SHP77 (cell line): ENCODE measurements at regions not wholly inside any gene's neighbourhood (a gene's known extent, or its start where the extent isn't known, plus 50 kb on each side); places are given as distances from the start of the nearest gene placed in this dataset.
"Not testable (repeated sequence)": the region's sequence is repeated elsewhere in the genome, so short reads cannot be mapped to it uniquely, and the experiment has no call there.

Experiments used
- DNase-seq, 2 experiments: peaks; one replicate each; lab custom pipeline; 2025; lab: John Stamatoyannopoulos, UW

DNA sequence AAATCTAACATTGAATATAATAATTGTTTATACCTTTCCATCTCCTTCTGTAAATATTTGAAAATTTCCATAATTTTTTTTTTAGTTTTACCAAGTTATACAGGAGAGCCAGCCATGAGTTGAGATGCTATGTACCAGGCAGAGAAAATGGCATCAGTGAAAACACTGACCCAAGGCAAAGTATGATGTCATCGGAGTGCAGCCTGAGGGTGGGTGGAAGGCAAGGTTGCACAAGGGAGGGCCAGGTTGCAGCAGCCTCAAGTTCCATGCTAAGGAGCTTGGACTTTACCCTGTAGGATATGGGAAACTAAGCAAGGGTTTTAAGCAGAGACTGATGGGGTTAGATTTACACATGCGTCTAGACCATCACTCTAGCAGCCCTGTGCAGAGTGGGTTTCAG lies 441.1 kb downstream of the BCAT1 start:
- DNase-seq = no peak

DNA sequence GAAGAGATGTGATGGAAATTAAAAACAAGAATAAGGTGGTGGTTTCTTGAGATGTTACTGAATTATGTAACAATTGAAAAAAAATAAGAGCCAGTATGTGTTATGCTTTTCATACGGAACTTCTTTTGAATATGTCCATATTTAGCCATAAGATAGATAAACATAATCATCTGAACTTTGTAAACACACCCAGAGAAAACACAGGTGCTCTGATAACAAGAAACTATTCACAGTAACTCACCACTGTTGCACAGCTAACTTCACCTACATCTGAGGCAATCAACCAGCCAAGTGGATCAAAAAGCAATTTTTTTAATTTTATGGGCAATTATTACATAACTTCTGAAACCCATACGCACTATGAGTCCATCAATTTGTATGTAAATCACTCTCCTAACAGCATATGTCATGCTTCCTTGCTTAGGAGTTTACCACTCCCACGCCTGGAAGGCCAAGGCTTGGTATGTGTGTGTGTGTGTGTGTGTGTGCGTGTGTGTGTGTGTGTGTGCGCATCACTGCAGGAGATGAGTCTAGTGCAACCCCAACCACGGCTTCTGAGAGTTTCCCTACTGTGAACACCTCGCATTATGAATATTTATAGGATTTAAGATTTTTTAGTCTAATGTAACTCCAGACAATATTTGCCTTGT lies 443.4 kb downstream of the BCAT1 start:
- DNase-seq = no peak

GRCh38 chr12:24503477-24503876 lies 445.4 kb downstream of the BCAT1 start:
- not testable (repeated sequence) for DNase-seq

GRCh38 chr12:24500831-24501230 lies 448.1 kb downstream of the BCAT1 start:
- DNase-seq = no peak

GRCh38 chr12:24500421-24500820 lies 448.5 kb downstream of the BCAT1 start:
- DNase-seq = no peak

DNA sequence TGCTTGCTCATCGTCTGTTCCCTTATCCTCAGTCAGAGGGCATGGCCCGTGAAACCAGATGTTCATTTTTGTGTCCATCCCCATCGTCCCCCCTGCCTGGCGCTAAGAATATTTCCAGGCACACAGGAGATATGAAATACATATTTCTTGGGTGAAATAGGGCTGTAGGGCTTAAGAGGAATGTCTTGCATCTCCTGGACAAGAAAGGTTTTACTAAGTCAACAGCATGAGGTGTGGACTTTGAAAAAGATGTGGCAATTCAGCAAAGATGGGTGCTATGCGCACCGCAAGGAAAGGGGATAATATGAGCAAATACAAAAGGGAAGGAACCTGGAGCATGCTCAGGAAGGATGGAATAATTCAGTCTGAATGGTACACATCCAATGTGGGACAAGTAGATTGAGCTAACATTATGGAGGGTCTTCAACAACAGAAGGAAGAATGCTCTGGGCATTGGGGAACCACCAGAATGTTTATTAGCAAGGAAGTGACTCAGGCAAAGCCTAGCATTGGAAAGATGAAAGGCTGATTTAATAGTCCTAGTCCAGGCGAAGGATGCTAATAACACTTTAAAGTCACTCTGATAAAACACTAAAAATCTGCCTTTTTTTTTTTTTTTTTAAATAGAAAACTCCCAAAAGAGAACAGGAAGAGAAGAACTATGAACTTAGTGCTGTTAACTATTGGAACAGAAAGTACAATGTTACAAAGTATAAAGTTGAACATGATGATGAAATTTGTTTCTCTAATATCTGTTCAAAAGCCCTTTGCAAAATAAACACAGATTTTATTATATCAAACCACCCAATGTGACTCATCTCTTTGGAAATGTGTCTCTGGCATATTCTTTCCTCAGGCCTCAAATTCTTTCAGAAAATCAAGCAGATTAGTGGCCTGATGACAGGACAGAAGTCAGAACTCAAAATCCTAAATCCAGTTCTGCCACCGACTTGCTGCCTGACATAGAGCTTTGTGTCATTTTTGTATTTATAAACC lies 449.5 kb downstream of the BCAT1 start:
- no peak for DNase-seq

- DNase-seq = no peak
Measured at GRCh38 chr12:24496755-24497154, 452.1 kb downstream of the BCAT1 start.

DNA sequence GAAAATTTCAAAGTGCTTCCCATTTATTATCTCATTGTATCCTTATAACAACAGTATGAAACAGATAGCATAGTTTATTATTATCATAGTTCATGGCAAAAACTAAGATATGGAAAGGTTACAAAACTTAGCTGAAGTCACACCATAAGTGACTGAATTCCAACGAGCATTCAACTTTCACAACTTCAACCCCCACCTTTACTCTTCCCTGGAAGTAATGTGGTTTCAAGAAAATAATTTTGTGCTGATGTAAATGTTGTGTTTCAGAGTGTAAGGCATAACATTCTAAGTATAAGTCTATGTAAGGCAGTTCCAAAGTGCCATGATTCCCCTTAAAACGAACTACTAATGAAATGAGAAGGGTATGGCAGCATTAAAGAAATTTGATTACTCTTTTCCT lies 454.5 kb downstream of the BCAT1 start:
- no peak for DNase-seq

GRCh38 chr12:24491968-24492367 lies 456.9 kb downstream of the BCAT1 start:
- DNase-seq = no peak

GRCh38 chr12:24489939-24490338 lies 459.0 kb downstream of the BCAT1 start:
- no peak for DNase-seq

DNA sequence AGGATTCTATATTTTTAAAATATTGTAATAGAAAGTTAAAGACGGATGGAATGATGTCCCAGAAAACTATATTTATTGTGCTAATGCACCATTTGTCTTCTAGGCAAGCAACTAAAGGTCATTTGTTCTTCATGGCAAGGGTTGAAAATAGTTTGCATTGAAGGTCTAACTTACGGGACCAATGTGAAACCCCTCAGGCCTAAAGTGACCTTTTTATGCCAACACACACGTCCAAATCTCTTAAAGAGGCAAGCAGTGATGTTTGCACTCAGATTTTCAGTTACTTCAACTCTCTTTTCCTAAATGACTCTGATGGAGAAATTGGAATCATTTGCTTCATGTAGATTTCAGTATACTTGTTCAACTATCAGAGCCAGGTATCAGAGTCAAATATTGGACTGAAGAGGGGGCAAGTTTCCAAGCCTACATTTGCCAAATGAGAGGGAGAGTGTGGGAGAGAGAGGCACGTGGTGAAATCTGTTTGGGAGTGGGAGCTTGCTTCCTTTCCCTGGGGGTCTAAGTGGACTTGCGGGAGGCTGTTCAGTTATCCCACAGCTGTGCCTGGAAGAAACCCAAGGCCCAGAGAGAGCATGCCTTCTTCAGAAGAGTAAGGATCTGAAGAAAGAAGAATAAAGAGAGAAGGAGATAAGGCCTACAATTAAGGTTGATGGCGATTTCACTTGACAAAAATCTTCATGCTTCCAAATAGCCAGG lies 459.8 kb downstream of the BCAT1 start:
- DNase-seq = no peak

- DNase-seq = no peak
Measured at GRCh38 chr12:24488091-24488596, 460.8 kb downstream of the BCAT1 start.

GRCh38 chr12:24487606-24488005 lies 461.3 kb downstream of the BCAT1 start:
- no peak for DNase-seq

DNA sequence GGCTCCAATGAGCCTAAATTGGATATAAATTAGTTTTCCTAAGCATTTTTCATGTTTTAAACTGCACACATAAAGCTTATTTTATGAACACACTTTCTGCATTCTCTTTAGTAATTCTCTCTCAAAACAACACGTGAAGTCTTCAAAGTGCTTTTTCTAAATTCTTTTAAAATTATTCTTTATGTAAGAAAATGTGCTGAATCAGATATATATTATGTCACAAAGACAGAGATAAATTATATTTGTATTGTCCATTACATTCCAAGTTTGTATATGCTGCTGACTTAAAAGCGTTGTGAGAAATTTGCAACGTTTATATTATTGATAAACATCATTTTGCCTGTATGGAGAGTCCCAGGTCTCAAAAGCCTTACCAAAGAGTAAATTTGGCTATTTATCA lies 465.2 kb downstream of the BCAT1 start:
- DNase-seq = no peak

DNA sequence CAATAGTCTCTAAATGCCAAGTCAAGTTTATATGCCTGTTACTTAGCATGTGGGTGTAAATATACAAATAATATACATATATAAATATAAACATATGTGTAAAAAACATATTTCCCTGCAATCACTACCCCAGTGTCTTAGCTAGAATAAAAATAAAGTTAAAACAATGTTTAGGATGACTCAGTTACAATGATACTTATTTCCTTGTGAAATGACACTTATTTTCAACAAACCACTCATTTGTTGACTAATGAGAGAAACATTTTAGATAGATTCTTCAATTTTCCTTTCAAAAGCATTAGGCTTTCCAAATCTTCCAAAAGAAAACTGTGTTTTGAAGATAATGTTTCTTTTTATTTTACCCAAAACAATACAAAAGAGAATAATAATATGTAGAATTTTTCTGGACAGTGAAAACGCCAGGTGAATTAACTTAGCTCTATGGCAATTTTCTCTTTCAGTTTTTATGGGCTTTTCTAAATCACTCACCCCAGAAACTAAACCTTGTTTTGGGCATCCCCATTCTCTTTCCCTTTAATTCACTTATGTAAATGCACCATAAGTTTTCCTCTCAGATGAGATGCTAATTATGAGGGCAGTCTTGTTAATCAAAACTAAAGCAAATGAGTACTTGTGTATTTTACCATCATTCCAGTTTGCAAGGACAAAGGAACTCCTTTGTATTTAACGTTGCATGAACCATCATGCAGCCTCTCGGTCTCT lies 465.9 kb downstream of the BCAT1 start:
- no peak for DNase-seq

DNA sequence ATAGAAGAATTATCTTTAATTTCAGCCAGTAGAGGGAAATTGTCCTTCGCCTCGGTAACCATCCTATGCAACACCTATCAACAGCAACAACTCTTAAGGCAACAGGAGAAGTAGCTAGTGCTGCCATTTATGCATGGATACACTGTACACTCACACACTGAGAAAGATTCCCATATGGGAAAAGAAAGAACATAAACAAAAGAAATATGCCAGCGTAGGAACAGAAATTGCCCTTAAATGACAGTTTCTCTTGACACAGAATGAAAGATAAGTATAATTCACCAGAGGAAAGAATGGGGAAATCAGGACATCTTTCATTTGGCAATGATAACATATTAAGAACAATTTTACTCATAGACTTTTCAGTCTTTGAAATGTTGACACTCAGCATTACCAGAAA lies 466.9 kb downstream of the BCAT1 start:
- no peak for DNase-seq

GRCh38 chr12:24480766-24481449 lies 468.0 kb downstream of the BCAT1 start:
- no peak for DNase-seq

DNA sequence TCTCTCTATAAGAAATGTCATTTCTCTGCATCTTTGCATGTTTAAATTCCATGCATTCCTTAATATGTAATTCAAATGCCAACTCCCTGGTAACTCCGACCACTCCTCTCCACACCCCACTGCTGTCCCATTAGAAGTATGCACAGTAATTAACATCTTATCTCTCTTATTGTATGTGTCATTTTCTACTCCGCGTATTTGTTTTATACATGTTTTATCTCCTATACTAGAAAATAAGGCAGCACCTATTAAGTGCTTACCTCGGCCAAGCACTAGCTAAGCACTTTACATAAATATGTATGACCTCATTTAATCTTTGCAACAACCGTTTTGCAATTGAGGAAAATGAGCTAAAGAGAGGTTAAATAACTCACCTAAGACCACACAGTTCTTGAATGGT lies 469.8 kb downstream of the BCAT1 start:
- no peak for DNase-seq

DNA sequence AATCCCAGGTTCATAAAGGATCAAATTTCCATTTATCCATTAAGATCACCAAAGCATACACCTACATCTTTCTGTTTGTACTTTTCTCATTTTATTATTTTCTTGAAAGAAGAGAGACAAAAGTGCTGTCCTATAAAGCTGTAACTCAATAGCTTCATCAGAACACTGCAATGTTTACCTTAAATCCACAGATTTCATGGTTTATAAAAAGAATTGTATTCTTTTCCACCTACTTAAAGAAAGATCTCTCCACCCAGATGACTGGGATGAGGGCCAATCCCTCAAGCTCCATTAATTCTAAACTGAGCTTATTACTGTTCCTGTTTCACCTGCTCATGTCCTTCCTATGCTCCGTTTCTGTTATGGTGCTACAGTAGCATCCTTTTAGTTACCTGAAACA lies 470.6 kb downstream of the BCAT1 start:
- DNase-seq = no peak

- DNase-seq = no peak
Measured at GRCh38 chr12:24476310-24476709, 472.6 kb downstream of the BCAT1 start.

GRCh38 chr12:24475337-24475736 lies 473.6 kb downstream of the BCAT1 start:
- no peak for DNase-seq
